ENCODE measurements at regions not wholly inside any gene's neighbourhood (a gene's known extent, or its start where the extent isn't known, plus 50 kb on each side); places are given as distances from the start of the nearest gene placed in this dataset.

- Mint-ChIP-seq H3K27me3 (ENCODE audit: low read depth) (no peaks in the 10 kb centered on the region), H3K4me1 (peaks cover 22% of the 10 kb centered on the region), H3K4me3 (no peak overlapping the region), H3K9me3 (no peaks in the 10 kb centered on the region), H3K36me3 (ENCODE audit: low read depth) (no peaks in the 10 kb centered on the region), H3K27ac (peak overlapping the region; percentile 85 to 89 (median 89))
- peak; percentile 38 to 57 (median 39) for TF ChIP-seq CTCF (IDR thresholded peaks at IDR 0.05; ENCODE audit: unreplicated experiment in 3 of 3)
Measured at GRCh38 chr11:32297611-32298011, 137.7 kb downstream of the WT1 start.

DNA sequence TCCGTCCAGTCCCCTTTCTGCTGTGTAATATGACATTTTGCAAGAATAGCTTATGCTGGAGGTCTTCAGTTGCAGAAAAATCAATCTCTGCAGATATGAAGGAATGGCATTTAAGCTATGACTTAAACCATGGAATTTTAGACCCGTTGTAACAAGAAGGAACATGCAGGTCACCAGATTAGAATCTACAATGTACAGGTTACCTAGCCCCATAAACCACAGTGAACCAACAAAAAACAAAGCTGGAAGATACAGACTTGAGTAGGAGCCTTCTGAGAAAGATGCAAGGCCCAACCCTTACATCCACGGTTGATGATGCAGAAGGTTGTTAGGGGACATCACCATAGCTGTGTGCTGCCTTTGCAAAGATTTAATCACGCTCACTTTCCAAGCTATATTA lies 132.5 kb downstream of the WT1 start:
- no peaks in the 10 kb centered on the region for H3K27me3 Mint-ChIP-seq (ENCODE audit: low read depth)
- H3K9me3 Mint-ChIP-seq = no peaks in the 10 kb centered on the region
- peaks cover 2% of the 10 kb centered on the region for H3K4me1 Mint-ChIP-seq
- no peaks in the 10 kb centered on the region for H3K36me3 Mint-ChIP-seq (ENCODE audit: low read depth)
- no peak overlapping the region for H3K27ac Mint-ChIP-seq
- TF ChIP-seq CTCF (IDR thresholded peaks at IDR 0.05; ENCODE audit: unreplicated experiment in 3 of 3) = no peak
- no peak overlapping the region for H3K4me3 Mint-ChIP-seq

DNA sequence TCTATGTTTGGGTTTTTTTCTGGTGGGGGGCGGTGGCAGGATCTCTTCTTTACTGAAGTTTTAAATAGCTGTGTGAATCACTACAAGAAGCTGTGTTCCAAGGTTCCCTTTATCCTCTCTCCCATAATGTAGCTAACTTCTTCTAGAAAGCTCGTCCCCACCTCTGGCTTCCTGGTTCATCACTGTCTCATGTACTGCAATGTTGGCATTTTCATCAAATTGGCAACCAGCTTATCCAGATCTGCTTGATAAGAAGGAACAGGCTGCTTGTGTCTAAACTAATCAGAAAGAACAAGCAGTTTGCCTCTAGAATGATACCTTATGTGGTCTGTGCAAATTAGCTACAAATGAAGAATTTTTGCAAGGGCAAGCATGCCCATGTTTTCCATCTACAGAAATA lies 130.8 kb downstream of the WT1 start:
- Mint-ChIP-seq H3K4me1 (peaks cover under 1% of the 10 kb centered on the region), H3K4me3 (no peak overlapping the region), H3K36me3 (ENCODE audit: low read depth) (no peaks in the 10 kb centered on the region), H3K9me3 (no peaks in the 10 kb centered on the region), H3K27me3 (ENCODE audit: low read depth) (no peaks in the 10 kb centered on the region), H3K27ac (no peak overlapping the region)
- no peak for TF ChIP-seq CTCF (IDR thresholded peaks at IDR 0.05; ENCODE audit: unreplicated experiment in 3 of 3)

DNA sequence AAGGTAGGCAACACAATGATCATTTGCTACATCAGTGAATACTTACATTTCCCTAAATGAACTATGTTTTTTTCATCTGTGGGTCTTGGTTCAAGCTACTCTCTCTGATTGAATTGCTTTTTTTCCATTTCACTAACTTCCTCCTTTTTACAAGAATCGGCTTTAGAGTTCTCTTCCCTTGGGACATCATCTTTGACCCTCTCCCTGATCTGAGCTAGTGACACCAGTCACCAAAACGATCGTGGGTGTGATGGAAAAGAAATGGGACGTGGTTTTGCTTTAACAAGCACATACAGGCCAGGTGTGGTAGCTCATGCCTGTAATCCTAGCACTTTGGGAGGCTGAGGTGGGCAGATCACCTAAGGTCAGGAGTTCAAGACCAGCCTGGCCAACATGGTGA lies 129.9 kb downstream of the WT1 start:
- TF ChIP-seq CTCF (IDR thresholded peaks at IDR 0.05; ENCODE audit: unreplicated experiment in 3 of 3) = no peak
- Mint-ChIP-seq H3K27me3 (ENCODE audit: low read depth) (no peaks in the 10 kb centered on the region), H3K27ac (no peak overlapping the region), H3K4me1 (peaks cover 10% of the 10 kb centered on the region), H3K36me3 (ENCODE audit: low read depth) (no peaks in the 10 kb centered on the region), H3K4me3 (no peak overlapping the region), H3K9me3 (no peaks in the 10 kb centered on the region)

DNA sequence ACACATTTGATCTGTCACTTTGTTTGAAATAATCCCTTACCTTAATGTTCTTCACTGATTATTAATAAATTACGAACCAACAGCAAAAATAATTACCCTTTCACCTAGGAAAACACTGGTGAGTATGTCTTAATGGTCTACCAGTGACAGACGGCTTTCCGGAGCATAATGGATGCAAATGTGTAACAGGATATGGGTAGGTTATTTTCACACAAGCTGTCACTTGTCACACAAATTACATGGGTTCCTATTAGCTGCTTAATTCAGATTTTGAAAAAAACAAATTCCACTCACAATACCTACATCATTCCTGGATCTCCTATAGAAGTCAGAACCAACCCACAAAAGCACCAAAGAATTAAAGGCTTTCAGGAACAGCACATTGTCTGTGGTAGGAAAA lies 127.9 kb downstream of the WT1 start:
- Mint-ChIP-seq H3K9me3 (no peaks in the 10 kb centered on the region), H3K4me3 (no peak overlapping the region), H3K27ac (peak overlapping the region in 2 of 3 experiments; percentile 13 to 40), H3K27me3 (ENCODE audit: low read depth) (no peaks in the 10 kb centered on the region), H3K36me3 (ENCODE audit: low read depth) (no peaks in the 10 kb centered on the region), H3K4me1 (peaks cover 24% of the 10 kb centered on the region)
- TF ChIP-seq CTCF (IDR thresholded peaks at IDR 0.05; ENCODE audit: unreplicated experiment in 3 of 3) = no peak

GRCh38 chr11:32307913-32308312 lies 127.4 kb downstream of the WT1 start:
- Mint-ChIP-seq H3K36me3 (ENCODE audit: low read depth) (no peaks in the 10 kb centered on the region), H3K27me3 (ENCODE audit: low read depth) (no peaks in the 10 kb centered on the region), H3K27ac (peak overlapping the region in 2 of 3 experiments; percentile 13 to 40), H3K4me1 (peaks cover 29% of the 10 kb centered on the region), H3K4me3 (no peak overlapping the region), H3K9me3 (no peaks in the 10 kb centered on the region)
- no peak for TF ChIP-seq CTCF (IDR thresholded peaks at IDR 0.05; ENCODE audit: unreplicated experiment in 3 of 3)

Measured in nephron (organoid).